B cell (primary cell): ENCODE measurements at regions not wholly inside any gene's neighbourhood (a gene's known extent, or its start where the extent isn't known, plus 50 kb on each side); places are given as distances from the start of the nearest gene placed in this dataset.

Experiments used
- ATAC-seq: fragments of 200-7000 bp; cut with Tn5 transposase; one replicate; pipeline ENCODE4 v1.10.0; 2021; ENCODE audit warnings: low read depth, mild to moderate bottlenecking, moderate number of reproducible peaks, moderate library complexity
- CTCF ChIA-PET: fragments of 350-600 bp; sonication (Branson Sonifier 250); formaldehyde crosslinking; loops from one replicate; lab custom pipeline; 2021; ENCODE audit warnings: antibody characterized with exemption, inconsistent platforms; lab: Charles Lee
- POLR2A ChIA-PET: fragments of 350-600 bp; sonication (Branson Sonifier 250); formaldehyde crosslinking; loops from one replicate; lab custom pipeline; 2021; ENCODE audit warnings: antibody characterized with exemption; lab: Charles Lee
- DNase-seq: peaks from one replicate; pipeline ENCODE4 v3.0.0; 2013
- H2AFZ ChIP-seq: 2 replicates; pipeline ENCODE4 v1.6.1; 2012; ENCODE audit warnings: mild to moderate bottlenecking, low read depth, low read length; ENCODE audit not compliant: insufficient read depth, poor library complexity, severe bottlenecking
- H3K27ac ChIP-seq, 2 donors: 1 replicate in 1 of 2; 2 replicates in 1 of 2; pipeline ENCODE4 v1.5.1; 2012 to 2013; ENCODE audit warnings: low read length in 2 of 2, mild to moderate bottlenecking in 2 of 2, moderate library complexity in 1 of 2
- H3K27me3 ChIP-seq, 4 experiments: fragments of 200-600 bp in 1 of 4; sonication (generic) in 1 of 4; replicated peaks in 1 of 4; 1 replicate in 2 of 4; 2 replicates in 2 of 4; pipeline versions ENCODE4 v1.6.1 to v1.7.0; 2013 to 2016; ENCODE audit warnings: low read length in 3 of 4, mild to moderate bottlenecking in 2 of 4, mixed read lengths in 1 of 4, moderate library complexity in 1 of 4; ENCODE audit not compliant: insufficient read depth in 4 of 4, control insufficient read depth in 3 of 4; ENCODE audit errors: control extremely low read depth in 1 of 4
- H3K36me3 ChIP-seq, 2 experiments: replicated peaks in 1 of 2; 1 replicate in 1 of 2; 2 replicates in 1 of 2; pipeline versions ENCODE4 v1.6.1 to v1.7.1; 2013; ENCODE audit warnings: low read length in 1 of 2; ENCODE audit not compliant: insufficient read depth in 2 of 2, control insufficient read depth in 1 of 2; ENCODE audit errors: control extremely low read depth in 1 of 2, extremely low read depth in 1 of 2
- H3K4me1 ChIP-seq, 2 donors: fragments of 200-600 bp in 1 of 2; sonication (generic) in 1 of 2; 1 replicate in 1 of 2; 2 replicates in 1 of 2; pipeline versions ENCODE4 v1.5.1 to v1.6.1; 2013 to 2017; ENCODE audit warnings: low read length in 2 of 2; ENCODE audit not compliant: control insufficient read depth in 2 of 2, insufficient read depth in 2 of 2
- H3K4me2 ChIP-seq: replicated peaks from 2 replicates; pipeline ENCODE3; 2012; ENCODE audit warnings: mild to moderate bottlenecking, low read depth, low read length; ENCODE audit not compliant: poor library complexity, severe bottlenecking
- H3K4me3 ChIP-seq, 5 experiments: fragments of 200-600 bp in 1 of 5; sonication (generic) in 1 of 5; 1 replicate in 3 of 5; 2 replicates in 2 of 5; pipeline versions ENCODE4 v1.5.1 to v1.7.0; 2011 to 2016; ENCODE audit warnings: low read length in 4 of 5, mild to moderate bottlenecking in 4 of 5, low read depth in 2 of 5, control low read depth in 1 of 5, moderate library complexity in 1 of 5; ENCODE audit not compliant: insufficient read depth in 1 of 5; ENCODE audit errors: control extremely low read depth in 1 of 5, extremely low read depth in 1 of 5
- H3K79me2 ChIP-seq: fragments of 200-600 bp; sonication (generic); one replicate; pipeline ENCODE4 v1.6.0; 2016; ENCODE audit warnings: low read length; ENCODE audit not compliant: control insufficient read depth, insufficient read depth
- H3K9ac ChIP-seq: fragments of 200-600 bp; sonication (generic); 2 replicates; pipeline ENCODE4 v1.6.1; 2017; ENCODE audit warnings: mild to moderate bottlenecking, low read length, moderate library complexity
- H3K9me3 ChIP-seq, 3 donors: one replicate each; pipeline versions ENCODE4 v1.6.1 to v1.7.1; 2013; ENCODE audit warnings: low read length in 2 of 3; ENCODE audit not compliant: control insufficient read depth in 2 of 3, insufficient read depth in 1 of 3; ENCODE audit errors: control extremely low read depth in 1 of 3
- H4K20me1 ChIP-seq: 2 replicates; pipeline ENCODE4 v1.6.0; 2012; ENCODE audit warnings: mild to moderate bottlenecking, low read length; ENCODE audit not compliant: insufficient read depth, control insufficient read depth, poor library complexity, severe bottlenecking
- H3K27ac Mint-ChIP-seq: one replicate; pipeline ENCODE4 v1.8.0; 2021; ENCODE audit warnings: mixed read lengths
- H3K27me3 Mint-ChIP-seq: one replicate; pipeline ENCODE4 v1.8.0; 2021; ENCODE audit warnings: mixed read lengths
- H3K4me1 Mint-ChIP-seq: one replicate; pipeline ENCODE4 v1.8.0; 2021; ENCODE audit warnings: mixed read lengths
- H3K4me3 Mint-ChIP-seq: one replicate; pipeline ENCODE4 v1.8.0; 2021; ENCODE audit warnings: mixed read lengths
- H3K9me3 Mint-ChIP-seq: one replicate; pipeline ENCODE4 v1.8.0; 2022; ENCODE audit warnings: mixed read lengths; ENCODE audit not compliant: insufficient read depth
- EZH2 ChIP-seq: IDR thresholded peaks from 2 replicates; pipeline ENCODE4 v1.6.1; 2012; ENCODE audit warnings: borderline replicate concordance, low read depth, mild to moderate bottlenecking, moderate library complexity, low read length; ENCODE audit not compliant: insufficient read depth, poor library complexity, severe bottlenecking
- WGBS: methylation state at CpG from one replicate; pipeline ENCODE4 v1.1.5; 2013; ENCODE audit warnings: missing lambda C conversion rate; ENCODE audit not compliant: insufficient coverage; 5-methylcytosine and 5-hydroxymethylcytosine counted together
- intact Hi-C: fragments of 100-400 bp; cut with micrococcal nuclease; formaldehyde crosslinking; loops from one replicate; pipeline ENCODE4 v1.10.0; 2022
- TF ChIP-seq, protein P1 (sequence below): fragments of 200-600 bp; IDR thresholded peaks from one replicate; pipeline ENCODE4 v1.8.0; 2022; ENCODE audit warnings: antibody characterized with exemption, mild to moderate bottlenecking

DNA sequence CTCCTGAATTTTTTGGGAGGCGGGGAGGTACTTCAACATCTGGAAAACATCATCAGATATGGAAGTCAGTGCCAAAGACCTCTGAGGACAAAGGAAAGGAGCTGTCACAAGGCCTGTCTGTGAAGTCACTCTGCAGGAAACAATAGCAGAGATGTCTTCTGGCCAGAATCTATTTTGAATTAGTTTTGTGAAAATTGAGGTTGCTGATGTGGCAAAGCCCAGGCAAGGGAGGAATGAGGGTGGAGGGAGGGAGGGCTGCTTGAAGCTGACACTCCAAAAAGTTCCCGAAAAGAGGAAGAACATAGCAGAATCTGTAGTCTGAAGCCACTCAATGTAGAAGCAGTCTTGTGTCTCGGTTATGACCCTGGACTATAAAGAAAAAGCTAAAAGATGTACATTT, 151.1 kb upstream of the LHCGR start:
- H3K4me2 ChIP-seq = no peak overlapping the region
- no peak for ATAC-seq
- CTCF ChIA-PET = interaction anchor here (1.0 kb wide), 1 partner anchor 30 kb away, joined by 3 read pairs; no protein-coding TSS in a partner anchor
- H3K27me3 ChIP-seq = peaks cover 0 to 3% (median 0%) of the 10 kb centered on the region in 4 experiments
- no peaks in the 10 kb centered on the region for H3K79me2 ChIP-seq
- intact Hi-C loops = no loop called here
- H2AFZ ChIP-seq = no peak overlapping the region
- H4K20me1 ChIP-seq = no peaks in the 10 kb centered on the region
- POLR2A ChIA-PET = no interaction called here
- no peaks in the 10 kb centered on the region for H3K36me3 ChIP-seq
- WGBS = 61% methylated on average over 3 of the region's 3 CpGs
- H3K27ac ChIP-seq = no peak overlapping the region
- no peak overlapping the region for H3K27ac Mint-ChIP-seq
- no peaks in the 10 kb centered on the region for H3K4me1 ChIP-seq
- no peaks in the 10 kb centered on the region for H3K9me3 ChIP-seq
- no peak overlapping the region for H3K4me3 ChIP-seq
- peaks cover 2% of the 10 kb centered on the region for H3K9me3 Mint-ChIP-seq
- no peak for TF ChIP-seq EZH2
- TF ChIP-seq, protein P1, sequence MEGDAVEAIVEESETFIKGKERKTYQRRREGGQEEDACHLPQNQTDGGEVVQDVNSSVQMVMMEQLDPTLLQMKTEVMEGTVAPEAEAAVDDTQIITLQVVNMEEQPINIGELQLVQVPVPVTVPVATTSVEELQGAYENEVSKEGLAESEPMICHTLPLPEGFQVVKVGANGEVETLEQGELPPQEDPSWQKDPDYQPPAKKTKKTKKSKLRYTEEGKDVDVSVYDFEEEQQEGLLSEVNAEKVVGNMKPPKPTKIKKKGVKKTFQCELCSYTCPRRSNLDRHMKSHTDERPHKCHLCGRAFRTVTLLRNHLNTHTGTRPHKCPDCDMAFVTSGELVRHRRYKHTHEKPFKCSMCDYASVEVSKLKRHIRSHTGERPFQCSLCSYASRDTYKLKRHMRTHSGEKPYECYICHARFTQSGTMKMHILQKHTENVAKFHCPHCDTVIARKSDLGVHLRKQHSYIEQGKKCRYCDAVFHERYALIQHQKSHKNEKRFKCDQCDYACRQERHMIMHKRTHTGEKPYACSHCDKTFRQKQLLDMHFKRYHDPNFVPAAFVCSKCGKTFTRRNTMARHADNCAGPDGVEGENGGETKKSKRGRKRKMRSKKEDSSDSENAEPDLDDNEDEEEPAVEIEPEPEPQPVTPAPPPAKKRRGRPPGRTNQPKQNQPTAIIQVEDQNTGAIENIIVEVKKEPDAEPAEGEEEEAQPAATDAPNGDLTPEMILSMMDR = no peak
- H3K4me1 Mint-ChIP-seq = no peaks in the 10 kb centered on the region
- H3K27me3 Mint-ChIP-seq = peaks cover 24% of the 10 kb centered on the region
- DNase-seq = no peak
- H3K9ac ChIP-seq = no peak overlapping the region
- H3K4me3 Mint-ChIP-seq = no peak overlapping the region

DNA sequence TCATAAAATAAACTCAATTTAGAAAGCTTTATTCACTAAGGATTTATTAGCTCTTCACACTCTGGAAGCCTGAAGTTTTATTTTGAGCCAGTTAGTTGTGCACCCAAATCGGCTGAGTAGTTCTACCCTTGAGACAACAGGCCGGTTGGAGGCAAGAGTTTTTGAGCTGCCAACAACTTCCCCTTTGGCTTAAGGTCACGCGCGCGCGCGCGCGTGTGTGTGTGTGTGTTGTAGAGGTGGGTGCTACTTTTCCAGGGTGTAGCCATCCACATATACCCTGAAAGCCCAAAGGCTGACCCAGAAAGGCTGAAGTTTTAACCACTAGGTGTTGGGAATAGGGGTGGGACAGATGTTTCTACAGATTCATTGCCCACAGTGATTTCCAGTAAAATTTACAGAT, 150.2 kb upstream of the LHCGR start:
- CTCF ChIA-PET = interaction anchor here (1.0 kb wide), 1 partner anchor 31 kb away, joined by 3 read pairs; no protein-coding TSS in a partner anchor
- no peak for TF ChIP-seq EZH2
- TF ChIP-seq, protein P1 = no peak
- Histone ChIP-seq H3K4me1 (no peaks in the 10 kb centered on the region), H3K36me3 (no peaks in the 10 kb centered on the region), H3K4me3 (no peak overlapping the region), H3K4me2 (no peak overlapping the region), H3K27ac (no peak overlapping the region), H3K79me2 (no peaks in the 10 kb centered on the region), H3K9ac (no peak overlapping the region), H4K20me1 (no peaks in the 10 kb centered on the region), H2AFZ (no peak overlapping the region), H3K9me3 (no peaks in the 10 kb centered on the region), H3K27me3 (peaks cover 0 to 3% (median 0%) of the 10 kb centered on the region in 4 experiments)
- no peak for DNase-seq
- Mint-ChIP-seq H3K27ac (no peak overlapping the region), H3K9me3 (peaks cover 2% of the 10 kb centered on the region), H3K4me1 (no peaks in the 10 kb centered on the region), H3K27me3 (peaks cover 21% of the 10 kb centered on the region), H3K4me3 (no peak overlapping the region)
- POLR2A ChIA-PET = no interaction called here
- 47% methylated on average over 2 of the region's 10 CpGs for WGBS
- intact Hi-C loops = no loop called here
- no peak for ATAC-seq
